Effector CD4-positive, alpha-beta T cell (primary cell): ENCODE measurements at regions not wholly inside any gene's neighbourhood (a gene's known extent, or its start where the extent isn't known, plus 50 kb on each side); places are given as distances from the start of the nearest gene placed in this dataset.
"Not testable (repeated sequence)": the region's sequence is repeated elsewhere in the genome, so short reads cannot be mapped to it uniquely, and the experiment has no call there.

Experiments
- DNase-seq: peaks from one replicate; pipeline ENCODE4 v3.0.0-alpha.2; 2020

DNA sequence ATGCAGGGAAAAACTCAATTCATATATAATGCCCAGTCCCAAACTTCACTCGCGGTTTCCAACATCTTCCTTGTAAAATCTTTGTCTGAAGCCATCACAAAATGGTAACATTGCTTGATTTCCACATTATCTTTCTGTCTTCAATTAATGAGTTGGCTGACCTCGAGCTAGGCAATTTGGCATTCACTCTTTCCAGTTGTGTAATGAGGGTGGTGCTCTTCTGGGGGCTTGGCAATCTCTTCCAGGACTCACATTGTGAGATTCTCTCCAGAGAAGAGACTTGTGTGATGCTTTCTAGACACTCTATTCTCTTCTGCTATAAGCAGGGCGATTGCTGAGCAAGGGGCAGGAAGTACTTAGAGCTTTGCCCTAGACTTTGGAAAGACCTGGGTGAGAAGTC, 179.5 kb downstream of the JCAD start:
- DNase-seq, result no peak

DNA sequence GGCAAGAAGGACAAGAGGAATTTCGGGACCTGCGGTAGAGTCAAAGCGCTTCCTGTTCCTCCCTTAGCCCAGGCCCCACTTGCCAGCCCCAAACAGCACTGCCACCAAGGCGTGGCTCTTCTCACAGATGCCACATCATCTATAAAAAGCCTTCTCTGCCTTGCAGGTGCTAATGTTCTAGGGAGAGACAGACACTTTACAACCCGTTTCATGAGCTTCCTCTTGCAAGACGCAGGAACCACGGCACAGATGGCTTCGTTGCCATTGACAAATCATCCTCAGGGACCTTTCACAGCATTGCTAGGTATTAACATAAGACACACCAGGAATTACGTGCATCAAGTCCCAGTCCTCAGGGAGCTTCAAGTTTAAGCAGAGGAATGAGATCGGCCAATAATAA, 180.9 kb downstream of the JCAD start:
- no peak for DNase-seq

GRCh38 chr10:29877793-29878491, 181.4 kb downstream of the JCAD start:
- DNase-seq, result no peak

DNA sequence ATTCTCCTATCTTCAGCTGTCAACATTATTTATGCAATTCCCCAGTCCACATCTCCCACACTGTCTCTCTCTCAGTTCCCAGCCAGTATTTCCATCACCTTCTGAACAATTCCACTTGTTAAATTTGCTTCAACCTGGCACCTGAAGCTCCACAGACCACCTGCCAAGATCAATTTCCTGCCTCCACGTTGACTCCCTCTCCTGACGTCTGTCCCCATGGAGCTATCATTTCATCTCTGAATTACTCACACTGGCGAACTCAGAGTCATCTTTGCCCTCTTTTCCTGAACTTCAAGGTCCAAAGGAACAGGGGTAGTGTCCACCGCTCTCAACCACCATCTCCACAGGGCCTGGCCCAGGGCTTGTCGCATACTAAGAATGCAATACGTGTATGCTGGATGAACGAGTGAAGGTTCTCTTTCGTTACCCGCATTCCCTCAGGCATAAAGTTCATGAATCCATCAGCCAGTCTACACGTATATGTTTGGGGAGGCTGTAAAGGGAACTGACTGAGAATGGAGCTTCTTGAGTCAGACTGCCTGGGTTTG, 183.3 kb downstream of the JCAD start:
- no peak for DNase-seq

DNA sequence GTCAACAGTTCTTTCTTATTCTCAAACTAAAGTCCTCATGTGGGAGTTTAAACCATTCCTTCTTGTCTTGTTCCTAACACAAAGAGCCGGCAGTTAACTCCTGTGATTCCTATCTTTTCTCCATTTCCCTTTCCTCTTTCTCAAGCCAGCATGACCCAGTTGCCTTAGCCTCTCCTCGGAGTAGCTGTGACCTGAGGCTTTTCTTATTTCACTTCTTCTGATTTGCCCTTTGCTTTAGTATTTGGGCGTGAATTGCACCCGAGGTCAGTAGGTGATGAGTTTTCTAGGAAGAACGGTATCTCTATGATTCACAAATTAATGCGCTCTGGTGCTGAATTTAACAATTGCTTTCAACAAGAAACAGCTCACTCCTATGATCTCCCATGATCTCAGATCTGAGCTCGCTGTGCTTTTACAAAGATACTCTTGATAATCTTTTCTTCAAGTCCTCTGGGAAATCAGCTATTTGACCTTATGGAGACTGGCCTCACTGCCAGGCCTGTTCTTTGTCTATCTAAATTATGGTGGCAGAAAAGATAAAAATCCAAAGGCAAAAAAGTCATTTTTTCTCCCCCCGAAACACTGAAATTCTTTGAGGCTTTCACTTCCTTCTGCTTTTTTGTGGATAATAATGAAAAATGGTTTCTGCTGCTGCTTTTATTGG, 184.6 kb downstream of the JCAD start:
- no peak for DNase-seq

GRCh38 chr10:29873941-29874484, 185.4 kb downstream of the JCAD start:
- no peak for DNase-seq

DNA sequence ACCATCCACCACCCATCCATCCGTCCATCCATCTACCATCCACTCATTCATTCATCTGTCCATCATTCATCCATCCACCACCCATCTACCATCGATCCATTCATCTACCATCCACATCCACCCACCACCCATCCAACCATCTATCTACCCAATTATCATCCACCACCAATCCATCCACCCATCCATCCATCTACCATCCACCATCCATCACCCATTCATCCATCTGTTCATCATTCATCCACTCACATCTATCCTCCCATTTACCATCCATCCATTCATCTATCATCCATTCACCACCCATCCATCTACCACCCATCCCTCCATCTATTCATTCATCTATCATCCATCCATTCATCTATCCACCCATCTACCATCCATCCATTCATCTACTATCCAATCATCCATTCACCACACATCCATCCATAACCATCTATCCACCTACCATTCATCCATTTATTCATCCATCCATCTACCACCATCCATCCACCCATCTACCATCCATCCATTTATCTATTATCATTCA, 188.8 kb downstream of the JCAD start:
- no peak for DNase-seq

DNA sequence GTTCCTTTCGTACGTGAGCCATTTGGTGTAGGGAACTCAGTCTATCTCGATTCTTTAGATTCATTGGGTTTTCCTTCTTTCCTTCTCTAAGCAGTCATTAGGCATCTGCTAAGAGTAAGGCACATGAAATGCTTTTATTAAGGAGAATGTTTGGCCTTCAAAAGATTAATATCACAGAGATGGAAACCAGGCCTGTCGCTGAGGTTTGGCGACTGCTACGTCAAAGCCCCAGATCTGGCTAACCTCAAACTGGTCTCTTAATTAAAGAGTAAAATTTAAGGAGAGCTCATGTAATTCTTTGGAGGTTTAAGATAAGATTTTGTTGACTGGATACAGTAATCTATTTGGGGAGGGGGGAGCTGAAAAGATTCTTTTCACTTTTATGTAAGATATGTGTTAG, 189.8 kb downstream of the JCAD start:
- no peak for DNase-seq

DNA sequence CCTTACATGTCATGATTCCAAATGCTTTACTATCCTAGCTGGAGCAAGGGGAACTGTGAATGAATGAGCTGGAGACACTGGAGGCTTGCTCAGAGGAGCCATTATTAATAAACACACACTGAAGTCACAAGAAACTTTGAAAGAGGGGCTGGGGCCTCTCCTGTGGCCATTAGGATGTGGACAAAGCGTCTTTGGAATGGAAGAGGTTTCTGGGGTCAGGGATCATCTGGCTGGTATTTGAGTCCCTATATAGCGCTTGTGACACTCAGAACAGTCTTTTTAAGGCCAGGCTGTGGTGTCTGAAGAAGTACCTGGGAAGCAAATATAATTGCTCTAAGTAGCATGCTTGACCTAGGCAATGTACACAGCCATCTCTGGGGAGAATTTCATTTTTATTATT, 193.0 kb downstream of the JCAD start:
- DNase-seq, result no peak

DNA sequence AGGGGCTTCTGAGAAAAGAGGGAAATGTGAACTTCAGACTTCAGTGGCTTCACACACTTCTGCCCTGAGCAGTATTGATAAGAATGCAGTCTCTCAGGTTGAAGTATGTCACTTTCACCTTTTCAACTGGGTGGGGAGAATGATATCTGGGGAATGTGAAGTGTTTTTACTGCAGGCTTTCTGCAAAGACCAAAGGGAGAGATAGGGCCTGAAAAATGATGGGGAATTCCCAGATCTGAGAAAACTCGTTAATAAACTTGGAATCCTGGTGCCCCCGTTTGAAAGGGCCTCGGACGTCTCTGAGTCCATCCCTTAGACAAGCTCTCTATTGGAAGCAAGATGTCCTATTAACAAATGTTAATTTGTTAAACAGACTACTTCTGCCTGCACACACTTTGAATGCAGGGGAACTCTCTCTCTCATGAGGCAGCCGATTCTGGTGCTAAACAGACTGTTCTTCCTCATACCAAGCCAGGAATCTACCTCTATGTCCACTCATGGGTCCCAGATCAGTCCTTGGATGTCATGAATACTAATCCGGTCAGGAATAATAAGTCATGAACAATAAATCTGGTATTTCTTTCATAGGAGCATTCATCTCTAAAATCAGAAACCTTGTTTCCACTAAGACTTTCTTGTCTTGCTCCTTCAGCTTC, 193.6 kb downstream of the JCAD start:
- no peak for DNase-seq

GRCh38 chr10:29862923-29863614, 196.3 kb downstream of the JCAD start:
- no peak for DNase-seq

DNA sequence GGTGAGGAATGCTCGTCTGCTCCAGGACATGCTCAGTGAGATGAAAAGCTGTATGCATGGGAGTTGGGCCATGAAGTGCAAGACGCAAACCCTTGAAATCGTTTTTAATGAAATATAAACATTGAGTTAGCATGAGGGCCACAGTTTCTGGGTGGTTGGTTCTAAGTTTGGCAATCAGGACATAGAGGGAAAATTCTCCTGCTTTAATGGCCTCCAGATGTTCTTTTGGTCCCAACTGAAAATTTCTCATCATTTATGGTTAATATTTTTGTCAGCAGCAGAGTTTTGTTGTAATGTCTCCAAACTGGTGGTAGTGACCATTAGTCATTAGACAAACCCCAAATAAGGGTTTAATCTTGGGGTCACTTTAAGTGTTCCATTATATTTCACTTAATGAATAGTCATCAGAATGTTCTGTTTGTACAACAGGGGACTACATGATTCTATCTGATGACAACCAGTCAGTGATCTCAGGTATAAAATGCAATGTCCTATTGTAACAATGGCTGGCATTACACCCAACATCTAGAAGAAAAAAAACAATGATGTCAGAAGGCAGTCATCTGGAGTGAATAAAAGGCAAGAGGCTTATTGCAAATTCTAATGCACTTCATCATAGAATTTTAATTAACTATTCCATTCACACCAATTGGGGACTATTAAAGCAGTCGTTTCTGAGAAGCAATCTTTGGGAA, 197.4 kb downstream of the JCAD start:
- DNase-seq, result no peak

GRCh38 chr10:29861231-29861630, 198.2 kb downstream of the JCAD start:
- not testable (repeated sequence) for DNase-seq

DNA sequence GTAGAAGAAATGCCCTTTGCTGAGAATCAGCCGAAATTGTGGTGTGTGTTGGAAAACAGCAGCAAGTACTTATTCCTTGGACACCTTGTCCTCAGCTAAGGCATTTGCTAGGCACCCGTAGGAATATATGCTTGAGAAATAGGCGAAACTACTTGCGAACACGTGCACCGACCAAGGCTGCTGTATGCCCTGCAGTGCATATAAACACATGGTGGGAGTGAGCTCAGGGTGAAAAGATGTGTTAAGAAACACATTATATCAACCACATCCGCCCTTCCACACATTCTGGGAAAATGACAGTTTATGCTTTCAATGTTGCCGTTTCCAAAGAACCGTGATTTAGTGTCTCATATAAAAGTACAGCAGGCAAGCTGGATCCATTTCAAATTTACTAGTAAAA, 199.2 kb downstream of the JCAD start:
- DNase-seq, result no peak

GRCh38 chr10:29859521-29860130, 199.8 kb downstream of the JCAD start:
- no peak for DNase-seq

- no peak for DNase-seq
Measured at GRCh38 chr10:29858702-29859267, 200.6 kb downstream of the JCAD start.

DNA sequence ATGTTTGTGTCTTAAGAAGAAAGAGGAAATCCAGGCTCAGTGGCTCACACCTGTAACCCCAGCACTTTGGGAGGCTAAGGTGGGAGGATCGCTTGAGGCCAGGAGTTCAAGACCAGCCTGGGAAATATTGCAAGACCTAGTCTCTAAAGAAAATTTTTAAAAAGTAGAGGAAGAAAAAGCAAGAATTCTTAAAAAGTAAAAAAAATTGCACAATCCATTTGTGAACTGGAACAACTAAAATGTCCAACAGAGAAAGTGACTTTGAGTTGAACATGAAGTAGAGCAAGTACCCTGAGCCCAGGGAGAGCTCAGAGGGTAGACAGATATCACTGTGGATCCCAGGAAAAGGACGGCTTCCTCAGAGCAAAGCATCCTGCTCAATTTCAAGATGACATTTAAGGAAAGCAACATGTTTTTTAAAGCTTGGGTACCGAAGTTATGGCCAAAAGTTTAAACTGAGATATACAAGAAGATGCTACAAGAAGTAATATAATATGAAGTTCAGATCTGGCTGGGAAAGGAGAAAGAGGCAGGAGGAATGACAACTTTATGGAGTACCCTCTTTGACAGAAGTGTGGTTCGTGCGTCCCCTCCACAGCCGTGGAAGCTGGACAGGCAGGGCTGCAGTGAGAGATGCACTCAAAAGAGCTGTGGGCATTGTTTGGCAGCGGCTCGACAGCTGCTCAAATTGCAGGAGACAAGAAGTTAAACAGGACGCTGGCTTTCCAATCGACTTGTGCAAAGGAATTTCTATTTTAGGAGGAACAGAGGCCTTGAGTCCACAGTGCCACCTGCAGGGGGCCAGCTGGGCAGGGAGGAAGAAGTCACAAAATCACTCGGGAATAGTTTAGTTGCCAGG, 201.3 kb downstream of the JCAD start:
- no peak for DNase-seq

GRCh38 chr10:29856295-29856694, 203.1 kb downstream of the JCAD start:
- DNase-seq, result no peak

GRCh38 chr10:29853913-29854312, 205.5 kb downstream of the JCAD start:
- no peak for DNase-seq

DNA sequence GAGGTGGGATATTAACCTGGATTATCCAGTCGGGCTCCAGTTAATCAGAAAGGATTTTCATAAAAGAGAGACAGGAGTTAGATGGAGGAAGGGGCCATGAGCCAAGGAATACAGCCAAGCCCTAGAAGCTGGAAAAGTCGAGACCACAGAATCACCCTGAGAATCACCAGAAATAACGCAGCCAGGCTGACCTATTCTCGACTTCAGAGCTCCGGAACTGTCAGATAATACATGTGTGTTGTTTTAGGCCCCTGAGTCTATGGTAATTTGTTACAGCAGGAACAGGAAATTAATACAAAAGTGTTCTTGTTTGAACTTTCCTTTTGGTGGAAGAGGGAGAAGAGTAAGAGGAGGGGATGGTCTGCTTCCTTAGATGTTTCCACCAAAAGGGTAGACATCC, 208.1 kb downstream of the JCAD start:
- no peak for DNase-seq
